ENCODE measurements at regions not wholly inside any gene's neighbourhood (a gene's known extent, or its start where the extent isn't known, plus 50 kb on each side); places are given as distances from the start of the nearest gene placed in this dataset.

- DNase-seq = no peak
These were observed 247.5 kb downstream of the KLF6 start for GRCh38 chr10:3537518-3537917.

GRCh38 chr10:3535001-3535400 is 250.0 kb downstream of the KLF6 start:
- no peak for DNase-seq

- no peak for DNase-seq
These were observed 250.6 kb downstream of the KLF6 start for GRCh38 chr10:3534433-3534832.

- no peak for DNase-seq
These were observed 251.7 kb downstream of the KLF6 start for GRCh38 chr10:3533296-3533695.

- no peak for DNase-seq
These were observed 252.4 kb downstream of the KLF6 start for GRCh38 chr10:3532644-3533043.

DNA sequence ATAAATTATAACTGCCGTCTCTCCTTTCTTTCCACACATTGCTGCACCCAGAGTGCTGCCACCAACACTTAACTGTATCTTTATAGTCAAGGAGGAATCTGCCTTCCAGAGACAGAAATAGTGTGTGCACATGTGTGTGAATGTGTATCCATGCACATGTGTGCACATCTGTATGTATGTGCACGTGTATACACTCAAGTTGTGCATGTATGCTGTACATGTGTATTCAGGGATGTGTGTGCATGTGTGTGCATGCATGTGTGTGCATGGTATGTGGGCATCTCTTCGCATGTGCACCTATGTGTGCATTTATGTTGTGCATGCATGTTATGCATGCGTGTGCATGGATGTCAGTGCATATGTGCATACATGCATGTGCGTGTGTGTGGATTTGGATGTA is 253.3 kb downstream of the KLF6 start:
- no peak for DNase-seq

GRCh38 chr10:3530783-3531645 is 254.0 kb downstream of the KLF6 start:
- DNase-seq = no peak

DNA sequence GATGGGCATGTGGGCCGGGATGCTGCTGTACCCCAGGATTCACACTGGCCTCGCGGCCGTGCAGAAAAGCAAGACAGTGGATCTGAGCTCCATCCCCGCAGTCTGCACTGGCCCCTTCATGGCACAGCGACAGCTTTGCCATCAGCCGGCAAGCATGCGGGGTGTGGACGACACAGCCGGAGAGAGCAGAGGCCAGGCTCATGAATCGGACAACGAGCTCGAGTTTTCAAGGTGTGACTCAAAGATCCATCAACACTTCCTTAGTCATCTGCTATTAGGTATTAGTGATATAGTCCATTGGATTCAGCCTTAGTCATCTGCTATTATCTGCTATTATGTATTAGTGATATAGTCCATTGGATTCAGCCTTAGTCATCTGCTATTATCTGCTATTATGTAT is 254.7 kb downstream of the KLF6 start:
- DNase-seq = no peak

- DNase-seq = no peak
These were observed 255.3 kb downstream of the KLF6 start for GRCh38 chr10:3529691-3530090.

- DNase-seq = no peak
These were observed 256.1 kb downstream of the KLF6 start for GRCh38 chr10:3528823-3529403.

GRCh38 chr10:3528271-3528670 is 256.7 kb downstream of the KLF6 start:
- no peak for DNase-seq

- DNase-seq = no peak
These were observed 257.1 kb downstream of the KLF6 start for GRCh38 chr10:3527869-3528268.

- DNase-seq = no peak
These were observed 258.1 kb downstream of the KLF6 start for GRCh38 chr10:3526727-3527501.

GRCh38 chr10:3525832-3526449 is 259.1 kb downstream of the KLF6 start:
- no peak for DNase-seq

DNA sequence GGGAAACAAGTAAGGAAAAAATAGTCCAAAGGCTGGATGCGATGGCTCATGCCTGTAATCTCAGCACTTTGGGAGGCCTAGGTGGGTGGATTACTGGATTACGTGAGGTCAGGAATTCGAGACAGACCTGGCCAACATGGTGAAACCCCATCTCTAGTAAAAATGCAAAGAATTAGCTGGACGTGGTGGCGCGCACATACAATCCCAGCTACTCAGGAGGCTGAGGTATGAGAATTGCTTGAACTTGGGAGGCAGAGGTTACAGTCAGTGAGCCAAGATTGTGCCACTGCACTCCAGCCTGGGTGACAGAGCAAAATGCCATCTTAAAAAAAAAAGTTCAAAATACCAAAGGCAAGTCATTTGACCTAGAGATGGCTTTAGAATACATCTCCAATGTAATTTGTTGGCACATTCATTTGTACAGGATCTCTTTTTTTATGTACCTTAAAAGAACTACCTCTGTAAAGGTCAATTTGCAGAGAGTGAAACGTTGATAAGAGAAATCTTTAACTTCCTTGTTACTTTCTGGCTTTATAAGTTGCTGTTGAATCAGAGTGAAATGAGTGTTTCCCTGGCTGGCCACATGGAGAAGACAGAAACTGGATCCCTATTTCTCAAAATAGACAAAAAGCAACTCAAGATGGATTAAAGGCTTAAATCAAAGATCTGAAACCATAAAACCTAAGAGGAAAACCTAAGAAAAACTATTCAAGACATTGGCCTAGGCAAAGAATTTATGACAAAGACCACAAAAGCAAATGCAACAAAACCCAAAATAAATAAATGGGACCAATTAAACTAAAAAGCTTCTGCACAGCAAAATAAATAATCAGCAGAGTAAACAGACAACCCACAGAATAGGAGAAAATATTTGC is 260.7 kb downstream of the KLF6 start:
- no peak for DNase-seq

DNA sequence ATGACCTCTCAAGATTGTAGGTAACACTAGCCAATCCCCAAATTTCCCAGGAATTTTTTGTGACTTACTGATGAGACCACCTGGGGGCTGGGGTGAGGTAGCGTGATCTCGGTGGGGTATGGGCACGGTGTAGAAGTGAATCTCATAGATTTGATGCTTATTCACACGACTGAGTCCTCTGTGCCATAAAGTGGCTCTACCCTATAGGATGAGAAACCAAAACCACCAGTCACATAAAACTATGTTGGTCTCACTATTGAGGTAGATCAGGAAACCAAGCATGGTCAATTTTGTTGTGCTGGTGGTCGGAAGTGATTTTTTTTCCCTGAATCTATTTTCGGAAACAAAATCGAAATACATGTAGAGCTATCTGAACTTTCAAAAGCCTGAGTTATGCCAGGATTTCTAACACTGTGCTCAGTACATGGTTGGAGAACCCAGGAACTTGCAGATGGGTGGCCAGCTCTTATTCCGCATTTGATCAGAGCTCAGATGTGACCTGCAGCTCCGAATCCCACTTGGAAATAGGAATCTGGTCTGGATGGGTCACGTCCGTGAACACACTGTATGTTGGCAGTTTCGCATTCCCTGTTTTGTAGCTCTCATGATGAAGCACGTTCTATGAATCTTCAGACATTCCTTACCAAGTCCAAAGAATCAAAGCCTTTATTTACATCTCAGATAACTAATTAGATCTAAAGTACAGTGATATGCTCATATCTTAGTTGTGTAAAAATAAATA is 261.5 kb downstream of the KLF6 start:
- DNase-seq = no peak

DNA sequence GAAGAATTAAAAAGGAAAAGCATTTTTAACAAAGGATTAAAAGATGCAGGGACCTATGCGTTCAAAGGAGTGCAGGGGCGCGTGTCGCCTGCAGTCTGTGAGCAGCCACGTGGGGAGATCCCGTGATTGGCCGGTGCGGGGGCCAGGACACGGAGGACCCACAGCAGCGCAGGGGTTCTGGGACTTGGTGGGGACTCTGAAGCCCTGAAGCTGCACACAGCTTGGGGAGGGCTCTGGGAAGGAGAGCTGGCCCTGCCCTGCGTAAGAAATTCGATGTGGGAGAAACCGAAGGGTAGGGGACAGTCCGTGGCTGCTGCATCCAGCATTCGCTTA is 268.1 kb downstream of the KLF6 start:
- DNase-seq = no peak

- DNase-seq = no peak
These were observed 268.6 kb downstream of the KLF6 start for GRCh38 chr10:3516234-3516922.

GRCh38 chr10:3514691-3515090 is 270.3 kb downstream of the KLF6 start:
- no peak for DNase-seq

DNA sequence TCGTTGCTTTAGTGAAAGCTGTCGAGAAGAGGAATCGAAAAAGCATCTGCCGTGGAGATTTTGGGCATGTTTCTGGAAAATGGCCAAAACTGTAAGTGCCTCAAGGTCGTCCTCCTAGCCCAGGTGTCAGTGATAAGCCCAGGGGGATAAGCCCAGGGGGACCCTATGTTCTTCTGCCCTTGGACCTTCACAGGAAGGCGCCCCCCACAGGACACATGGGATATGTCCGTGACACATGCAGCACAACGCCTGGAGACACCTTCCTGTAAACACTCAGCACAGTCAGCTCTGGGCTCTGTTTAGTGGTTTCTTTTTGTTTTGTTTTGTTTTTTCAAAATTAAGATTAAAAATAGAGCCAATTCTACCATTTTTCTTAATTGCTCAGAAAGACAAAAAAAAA is 272.7 kb downstream of the KLF6 start:
- no peak for DNase-seq

- DNase-seq = no peak
These were observed 273.5 kb downstream of the KLF6 start for GRCh38 chr10:3511483-3511882.

Data from NCI-H2107 (cell line).